ENCODE measurements at regions not wholly inside any gene's neighbourhood (a gene's known extent, or its start where the extent isn't known, plus 50 kb on each side); places are given as distances from the start of the nearest gene placed in this dataset.

DNA sequence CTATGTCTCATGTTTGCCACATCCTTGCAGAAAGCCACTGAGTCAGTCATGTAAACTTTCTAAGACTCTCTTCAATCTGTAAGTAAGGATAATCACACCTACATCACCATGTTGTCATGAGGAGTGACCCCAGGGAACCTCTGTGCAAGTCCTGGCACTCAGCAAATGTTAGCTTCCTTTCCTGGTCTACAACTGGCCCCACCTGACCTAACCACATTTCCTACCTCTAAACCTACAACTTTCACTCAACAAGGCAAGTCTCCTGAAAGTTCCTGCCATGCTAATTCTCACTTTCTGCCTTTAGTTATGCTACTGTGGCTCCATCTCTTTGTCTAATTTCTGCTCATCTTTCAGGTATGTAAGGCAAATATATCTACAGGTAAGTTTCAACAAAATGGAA lies 72.3 kb upstream of the SEM1 start:
- TF ChIP-seq, protein P1, sequence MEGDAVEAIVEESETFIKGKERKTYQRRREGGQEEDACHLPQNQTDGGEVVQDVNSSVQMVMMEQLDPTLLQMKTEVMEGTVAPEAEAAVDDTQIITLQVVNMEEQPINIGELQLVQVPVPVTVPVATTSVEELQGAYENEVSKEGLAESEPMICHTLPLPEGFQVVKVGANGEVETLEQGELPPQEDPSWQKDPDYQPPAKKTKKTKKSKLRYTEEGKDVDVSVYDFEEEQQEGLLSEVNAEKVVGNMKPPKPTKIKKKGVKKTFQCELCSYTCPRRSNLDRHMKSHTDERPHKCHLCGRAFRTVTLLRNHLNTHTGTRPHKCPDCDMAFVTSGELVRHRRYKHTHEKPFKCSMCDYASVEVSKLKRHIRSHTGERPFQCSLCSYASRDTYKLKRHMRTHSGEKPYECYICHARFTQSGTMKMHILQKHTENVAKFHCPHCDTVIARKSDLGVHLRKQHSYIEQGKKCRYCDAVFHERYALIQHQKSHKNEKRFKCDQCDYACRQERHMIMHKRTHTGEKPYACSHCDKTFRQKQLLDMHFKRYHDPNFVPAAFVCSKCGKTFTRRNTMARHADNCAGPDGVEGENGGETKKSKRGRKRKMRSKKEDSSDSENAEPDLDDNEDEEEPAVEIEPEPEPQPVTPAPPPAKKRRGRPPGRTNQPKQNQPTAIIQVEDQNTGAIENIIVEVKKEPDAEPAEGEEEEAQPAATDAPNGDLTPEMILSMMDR (IDR thresholded peaks at IDR 0.05): no peak
- TF ChIP-seq POLR2AphosphoS5 (IDR thresholded peaks at IDR 0.05) (no peak), POLR2A (IDR thresholded peaks at IDR 0.05) (no peak)

Data from stomach (tissue), 4 donors.